ENCODE measurements at regions not wholly inside any gene's neighbourhood (a gene's known extent, or its start where the extent isn't known, plus 50 kb on each side); places are given as distances from the start of the nearest gene placed in this dataset.

DNA sequence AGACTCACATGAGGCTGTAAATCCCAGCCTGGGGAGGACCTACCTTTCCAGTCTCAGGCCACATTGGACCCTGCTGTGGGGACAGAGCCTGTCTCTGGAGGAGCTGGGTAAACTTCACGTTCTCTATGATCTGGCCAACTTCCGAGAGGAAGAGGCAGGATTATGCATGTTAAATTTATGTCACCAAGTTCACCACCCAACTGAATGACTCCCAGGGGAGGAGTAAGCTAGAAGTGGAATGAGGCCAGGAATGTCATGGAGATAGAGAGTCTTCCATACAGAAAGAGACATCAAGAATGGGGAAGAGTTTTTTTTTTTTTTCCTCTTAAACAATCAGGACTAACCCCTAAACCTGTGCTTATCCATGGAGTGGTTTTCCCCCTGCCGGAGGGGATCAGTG, 90.3 kb upstream of the PALM2AKAP2 start:
- no peak for TF ChIP-seq CEBPB (IDR thresholded peaks at IDR 0.05)
- no peak for TF ChIP-seq CREB1 (IDR thresholded peaks at IDR 0.05; ENCODE audit: low read depth)
- TF ChIP-seq, protein P1, sequence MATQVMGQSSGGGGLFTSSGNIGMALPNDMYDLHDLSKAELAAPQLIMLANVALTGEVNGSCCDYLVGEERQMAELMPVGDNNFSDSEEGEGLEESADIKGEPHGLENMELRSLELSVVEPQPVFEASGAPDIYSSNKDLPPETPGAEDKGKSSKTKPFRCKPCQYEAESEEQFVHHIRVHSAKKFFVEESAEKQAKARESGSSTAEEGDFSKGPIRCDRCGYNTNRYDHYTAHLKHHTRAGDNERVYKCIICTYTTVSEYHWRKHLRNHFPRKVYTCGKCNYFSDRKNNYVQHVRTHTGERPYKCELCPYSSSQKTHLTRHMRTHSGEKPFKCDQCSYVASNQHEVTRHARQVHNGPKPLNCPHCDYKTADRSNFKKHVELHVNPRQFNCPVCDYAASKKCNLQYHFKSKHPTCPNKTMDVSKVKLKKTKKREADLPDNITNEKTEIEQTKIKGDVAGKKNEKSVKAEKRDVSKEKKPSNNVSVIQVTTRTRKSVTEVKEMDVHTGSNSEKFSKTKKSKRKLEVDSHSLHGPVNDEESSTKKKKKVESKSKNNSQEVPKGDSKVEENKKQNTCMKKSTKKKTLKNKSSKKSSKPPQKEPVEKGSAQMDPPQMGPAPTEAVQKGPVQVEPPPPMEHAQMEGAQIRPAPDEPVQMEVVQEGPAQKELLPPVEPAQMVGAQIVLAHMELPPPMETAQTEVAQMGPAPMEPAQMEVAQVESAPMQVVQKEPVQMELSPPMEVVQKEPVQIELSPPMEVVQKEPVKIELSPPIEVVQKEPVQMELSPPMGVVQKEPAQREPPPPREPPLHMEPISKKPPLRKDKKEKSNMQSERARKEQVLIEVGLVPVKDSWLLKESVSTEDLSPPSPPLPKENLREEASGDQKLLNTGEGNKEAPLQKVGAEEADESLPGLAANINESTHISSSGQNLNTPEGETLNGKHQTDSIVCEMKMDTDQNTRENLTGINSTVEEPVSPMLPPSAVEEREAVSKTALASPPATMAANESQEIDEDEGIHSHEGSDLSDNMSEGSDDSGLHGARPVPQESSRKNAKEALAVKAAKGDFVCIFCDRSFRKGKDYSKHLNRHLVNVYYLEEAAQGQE (IDR thresholded peaks at IDR 0.05; ENCODE audit: low read depth) = no peak
- no peak for TF ChIP-seq YY1 (IDR thresholded peaks at IDR 0.05; ENCODE audit: low read depth)
